ENCODE measurements at regions not wholly inside any gene's neighbourhood (a gene's known extent, or its start where the extent isn't known, plus 50 kb on each side); places are given as distances from the start of the nearest gene placed in this dataset.

DNA sequence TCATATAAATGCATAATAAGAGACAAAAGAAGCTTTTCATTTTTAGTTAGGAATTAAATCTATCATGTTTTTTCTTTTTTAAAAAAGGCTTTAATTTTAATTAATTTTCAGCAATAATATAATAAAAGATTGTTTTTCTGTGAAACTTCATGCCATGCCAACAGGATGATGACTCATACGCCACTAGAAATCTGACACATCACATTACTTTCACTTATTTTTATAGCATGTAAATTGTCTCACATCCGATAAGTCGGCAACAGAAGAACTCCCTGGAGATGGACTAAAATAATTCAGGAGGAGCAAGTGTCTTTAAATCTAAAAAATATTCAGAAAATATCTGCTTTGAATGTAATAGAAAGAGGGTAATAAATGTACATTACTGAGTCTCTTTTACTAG is 1024.2 kb upstream of the ACVR2A start:
- TF ChIP-seq, protein P1, sequence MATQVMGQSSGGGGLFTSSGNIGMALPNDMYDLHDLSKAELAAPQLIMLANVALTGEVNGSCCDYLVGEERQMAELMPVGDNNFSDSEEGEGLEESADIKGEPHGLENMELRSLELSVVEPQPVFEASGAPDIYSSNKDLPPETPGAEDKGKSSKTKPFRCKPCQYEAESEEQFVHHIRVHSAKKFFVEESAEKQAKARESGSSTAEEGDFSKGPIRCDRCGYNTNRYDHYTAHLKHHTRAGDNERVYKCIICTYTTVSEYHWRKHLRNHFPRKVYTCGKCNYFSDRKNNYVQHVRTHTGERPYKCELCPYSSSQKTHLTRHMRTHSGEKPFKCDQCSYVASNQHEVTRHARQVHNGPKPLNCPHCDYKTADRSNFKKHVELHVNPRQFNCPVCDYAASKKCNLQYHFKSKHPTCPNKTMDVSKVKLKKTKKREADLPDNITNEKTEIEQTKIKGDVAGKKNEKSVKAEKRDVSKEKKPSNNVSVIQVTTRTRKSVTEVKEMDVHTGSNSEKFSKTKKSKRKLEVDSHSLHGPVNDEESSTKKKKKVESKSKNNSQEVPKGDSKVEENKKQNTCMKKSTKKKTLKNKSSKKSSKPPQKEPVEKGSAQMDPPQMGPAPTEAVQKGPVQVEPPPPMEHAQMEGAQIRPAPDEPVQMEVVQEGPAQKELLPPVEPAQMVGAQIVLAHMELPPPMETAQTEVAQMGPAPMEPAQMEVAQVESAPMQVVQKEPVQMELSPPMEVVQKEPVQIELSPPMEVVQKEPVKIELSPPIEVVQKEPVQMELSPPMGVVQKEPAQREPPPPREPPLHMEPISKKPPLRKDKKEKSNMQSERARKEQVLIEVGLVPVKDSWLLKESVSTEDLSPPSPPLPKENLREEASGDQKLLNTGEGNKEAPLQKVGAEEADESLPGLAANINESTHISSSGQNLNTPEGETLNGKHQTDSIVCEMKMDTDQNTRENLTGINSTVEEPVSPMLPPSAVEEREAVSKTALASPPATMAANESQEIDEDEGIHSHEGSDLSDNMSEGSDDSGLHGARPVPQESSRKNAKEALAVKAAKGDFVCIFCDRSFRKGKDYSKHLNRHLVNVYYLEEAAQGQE (IDR thresholded peaks at IDR 0.05; ENCODE audit: low read depth), result no peak
- no peak for TF ChIP-seq ZNF274 (IDR thresholded peaks at IDR 0.05; ENCODE audit: low read depth, low read length)
- TF ChIP-seq CEBPB (IDR thresholded peaks at IDR 0.05; ENCODE audit: low read depth), result no peak
- no peak for TF ChIP-seq YY1 (IDR thresholded peaks at IDR 0.05; ENCODE audit: extremely low read depth, insufficient replicate concordance, low read depth, low read length)
- TF ChIP-seq EZH2 (IDR thresholded peaks at IDR 0.05), result no peak
- no peak for TF ChIP-seq SP1 (IDR thresholded peaks at IDR 0.05; ENCODE audit: low read depth)
- no peak for TF ChIP-seq EGR1 (IDR thresholded peaks at IDR 0.05; ENCODE audit: low read depth)
- peak; percentile 63 for TF ChIP-seq FOSL1 (IDR thresholded peaks at IDR 0.05; ENCODE audit: low read depth)
- TF ChIP-seq, protein P2, sequence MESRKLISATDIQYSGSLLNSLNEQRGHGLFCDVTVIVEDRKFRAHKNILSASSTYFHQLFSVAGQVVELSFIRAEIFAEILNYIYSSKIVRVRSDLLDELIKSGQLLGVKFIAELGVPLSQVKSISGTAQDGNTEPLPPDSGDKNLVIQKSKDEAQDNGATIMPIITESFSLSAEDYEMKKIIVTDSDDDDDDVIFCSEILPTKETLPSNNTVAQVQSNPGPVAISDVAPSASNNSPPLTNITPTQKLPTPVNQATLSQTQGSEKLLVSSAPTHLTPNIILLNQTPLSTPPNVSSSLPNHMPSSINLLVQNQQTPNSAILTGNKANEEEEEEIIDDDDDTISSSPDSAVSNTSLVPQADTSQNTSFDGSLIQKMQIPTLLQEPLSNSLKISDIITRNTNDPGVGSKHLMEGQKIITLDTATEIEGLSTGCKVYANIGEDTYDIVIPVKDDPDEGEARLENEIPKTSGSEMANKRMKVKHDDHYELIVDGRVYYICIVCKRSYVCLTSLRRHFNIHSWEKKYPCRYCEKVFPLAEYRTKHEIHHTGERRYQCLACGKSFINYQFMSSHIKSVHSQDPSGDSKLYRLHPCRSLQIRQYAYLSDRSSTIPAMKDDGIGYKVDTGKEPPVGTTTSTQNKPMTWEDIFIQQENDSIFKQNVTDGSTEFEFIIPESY (IDR thresholded peaks at IDR 0.05; ENCODE audit: extremely low read depth, insufficient replicate concordance, low read length), result no peak
- TF ChIP-seq, protein P3, sequence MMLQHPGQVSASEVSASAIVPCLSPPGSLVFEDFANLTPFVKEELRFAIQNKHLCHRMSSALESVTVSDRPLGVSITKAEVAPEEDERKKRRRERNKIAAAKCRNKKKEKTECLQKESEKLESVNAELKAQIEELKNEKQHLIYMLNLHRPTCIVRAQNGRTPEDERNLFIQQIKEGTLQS (IDR thresholded peaks at IDR 0.05), result no peak
- TF ChIP-seq POLR2AphosphoS5 (IDR thresholded peaks at IDR 0.05; ENCODE audit: low read depth, low read length), result no peak
- no peak for TF ChIP-seq SIN3A (IDR thresholded peaks at IDR 0.05; ENCODE audit: low read depth)
- TF ChIP-seq JUND (IDR thresholded peaks at IDR 0.05), result peak; percentile 40; the same call in 1 of the 2 replicates
- TF ChIP-seq CBX3 (IDR thresholded peaks at IDR 0.05; ENCODE audit: low read depth), result no peak
- no peak for TF ChIP-seq SRF (IDR thresholded peaks at IDR 0.05; ENCODE audit: low read depth)
- H3K9ac ChIP-seq (ENCODE audit: low read length), result no peak overlapping the region
- DNase-seq (ENCODE audit: low read depth, low spot score), result no peak

More for the DNA sequence above, 1024.2 kb upstream of the ACVR2A start:
- ChIA-PET RAD21 (ENCODE audit: low non-redundant PET in 1 of 2, low total read pairs in 2 of 2, uncharacterized antibody in 2 of 2, unreplicated experiment in 2 of 2) (no interaction called here), POLR2A (no interaction called here), CTCF (no interaction called here)
- no TSS peak for BruUV-seq (replicated peaks)
- H3K4me2 ChIP-seq (ENCODE audit: low read length), result peak overlapping the region; percentile 57
- intact Hi-C loops (cut with micrococcal nuclease), result no loop called here
- peak overlapping the region in 1 of 2 experiments; percentile 22; a peak in 2 of 4 replicates for H3K4me3 ChIP-seq (replicated peaks in 1 of 2; ENCODE audit: low read depth in 1 of 2, low read length in 2 of 2)
- no peaks in the 10 kb centered on the region for H3K36me3 ChIP-seq (ENCODE audit: control insufficient read depth in 1 of 2, insufficient read depth in 2 of 2, low read length in 2 of 2)
- H3K27ac ChIP-seq (ENCODE audit: low read depth, low read length), result no peak overlapping the region
- peaks cover 3 to 18% of the 10 kb centered on the region in 2 experiments; a peak in 3 of 4 replicates for H3K4me1 ChIP-seq (ENCODE audit: control insufficient read depth in 1 of 2, insufficient read depth in 2 of 2, low read length in 2 of 2)
- no peaks in the 10 kb centered on the region for H3K9me3 ChIP-seq (ENCODE audit: control insufficient read depth in 1 of 2, insufficient read depth in 1 of 2, low read depth in 1 of 2, low read length in 2 of 2)
- H3K9me2 ChIP-seq (ENCODE audit: insufficient read depth), result no peaks in the 10 kb centered on the region
- peak overlapping the region; percentile 78 for H2AFZ ChIP-seq (ENCODE audit: low read depth, low read length, poor library complexity, severe bottlenecking)
- H3K27me3 ChIP-seq (ENCODE audit: insufficient read depth, low read length), result no peaks in the 10 kb centered on the region
- no peaks in the 10 kb centered on the region for H3K79me2 ChIP-seq (ENCODE audit: insufficient read depth, low read length)
- ATAC-seq, result no peak
- H4K20me1 ChIP-seq (ENCODE audit: insufficient read depth), result no peaks in the 10 kb centered on the region
